ENCODE measurements at regions not wholly inside any gene's neighbourhood (a gene's known extent, or its start where the extent isn't known, plus 50 kb on each side); places are given as distances from the start of the nearest gene placed in this dataset.

GRCh38 chr12:118528625-118529024, 152.3 kb downstream of the SUDS3 start:
- no peak for TF ChIP-seq POLR2A (IDR thresholded peaks at IDR 0.05)
- TF ChIP-seq, protein P1, sequence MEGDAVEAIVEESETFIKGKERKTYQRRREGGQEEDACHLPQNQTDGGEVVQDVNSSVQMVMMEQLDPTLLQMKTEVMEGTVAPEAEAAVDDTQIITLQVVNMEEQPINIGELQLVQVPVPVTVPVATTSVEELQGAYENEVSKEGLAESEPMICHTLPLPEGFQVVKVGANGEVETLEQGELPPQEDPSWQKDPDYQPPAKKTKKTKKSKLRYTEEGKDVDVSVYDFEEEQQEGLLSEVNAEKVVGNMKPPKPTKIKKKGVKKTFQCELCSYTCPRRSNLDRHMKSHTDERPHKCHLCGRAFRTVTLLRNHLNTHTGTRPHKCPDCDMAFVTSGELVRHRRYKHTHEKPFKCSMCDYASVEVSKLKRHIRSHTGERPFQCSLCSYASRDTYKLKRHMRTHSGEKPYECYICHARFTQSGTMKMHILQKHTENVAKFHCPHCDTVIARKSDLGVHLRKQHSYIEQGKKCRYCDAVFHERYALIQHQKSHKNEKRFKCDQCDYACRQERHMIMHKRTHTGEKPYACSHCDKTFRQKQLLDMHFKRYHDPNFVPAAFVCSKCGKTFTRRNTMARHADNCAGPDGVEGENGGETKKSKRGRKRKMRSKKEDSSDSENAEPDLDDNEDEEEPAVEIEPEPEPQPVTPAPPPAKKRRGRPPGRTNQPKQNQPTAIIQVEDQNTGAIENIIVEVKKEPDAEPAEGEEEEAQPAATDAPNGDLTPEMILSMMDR (IDR thresholded peaks at IDR 0.05 in 8 of 11, conservative IDR thresholded peaks at IDR 0.05 in 3 of 11): no peak
- no peak for TF ChIP-seq POLR2AphosphoS5 (IDR thresholded peaks at IDR 0.05)

All from spleen (tissue), 7 donors.